ENCODE measurements at regions not wholly inside any gene's neighbourhood (a gene's known extent, or its start where the extent isn't known, plus 50 kb on each side); places are given as distances from the start of the nearest gene placed in this dataset.

- DNase-seq (ENCODE audit: low spot score in 2 of 2): no peak
- WGBS, 2 donors: 55 to 63% methylated on average over 4 of the region's 4 CpGs
- intact Hi-C loops (cut with DNase I; ENCODE audit: low total_unique reads): no loop called here
- TF ChIP-seq CTCF (IDR thresholded peaks at IDR 0.05): no peak
- TF ChIP-seq POLR2A (IDR thresholded peaks at IDR 0.05): no peak
- H3K4me3 ChIP-seq (ENCODE audit: low read depth, poor library complexity, severe bottlenecking): no peak overlapping the region
Measured at GRCh38 chr2:150555611-150556356, 68.3 kb upstream of the RND3 start.

- no peak overlapping the region for H3K4me3 ChIP-seq (ENCODE audit: low read depth, poor library complexity, severe bottlenecking)
- WGBS, 2 donors: 75 to 76% methylated on average over 1 of the region's 1 CpG
- TF ChIP-seq CTCF (IDR thresholded peaks at IDR 0.05) (no peak), POLR2A (IDR thresholded peaks at IDR 0.05) (no peak)
- no peak for DNase-seq (ENCODE audit: low spot score in 2 of 2)
- intact Hi-C loops (cut with DNase I; ENCODE audit: low total_unique reads): no loop called here
Measured at GRCh38 chr2:150554046-150554445, 66.6 kb upstream of the RND3 start.

GRCh38 chr2:150552041-150552820, 64.8 kb upstream of the RND3 start:
- DNase-seq (ENCODE audit: low spot score in 2 of 2): no peak
- TF ChIP-seq POLR2A (IDR thresholded peaks at IDR 0.05): no peak
- TF ChIP-seq CTCF (IDR thresholded peaks at IDR 0.05): no peak
- intact Hi-C loops (cut with DNase I; ENCODE audit: low total_unique reads): no loop called here
- no peak overlapping the region for H3K4me3 ChIP-seq (ENCODE audit: low read depth, poor library complexity, severe bottlenecking)
- WGBS, 2 donors: 80 to 81% methylated on average over 5 of the region's 5 CpGs

GRCh38 chr2:150549381-150549780, 61.9 kb upstream of the RND3 start:
- intact Hi-C loops (cut with DNase I; ENCODE audit: low total_unique reads): no loop called here
- DNase-seq (ENCODE audit: low spot score in 2 of 2): no peak
- TF ChIP-seq CTCF (IDR thresholded peaks at IDR 0.05) (no peak), POLR2A (IDR thresholded peaks at IDR 0.05) (no peak)
- WGBS, 2 donors: 64 to 69% methylated on average over 2 of the region's 2 CpGs
- no peak overlapping the region for H3K4me3 ChIP-seq (ENCODE audit: low read depth, poor library complexity, severe bottlenecking)

GRCh38 chr2:150548527-150548926, 61.1 kb upstream of the RND3 start:
- DNase-seq (ENCODE audit: low spot score in 2 of 2): no peak
- intact Hi-C loops (cut with DNase I; ENCODE audit: low total_unique reads): no loop called here
- TF ChIP-seq CTCF (IDR thresholded peaks at IDR 0.05) (no peak), POLR2A (IDR thresholded peaks at IDR 0.05) (no peak)
- 82 to 91% methylated on average over 2 of the region's 2 CpGs for WGBS, 2 donors
- no peak overlapping the region for H3K4me3 ChIP-seq (ENCODE audit: low read depth, poor library complexity, severe bottlenecking)
